ENCODE measurements at regions not wholly inside any gene's neighbourhood (a gene's known extent, or its start where the extent isn't known, plus 50 kb on each side); places are given as distances from the start of the nearest gene placed in this dataset.
"Not testable (repeated sequence)": the region's sequence is repeated elsewhere in the genome, so short reads cannot be mapped to it uniquely, and the experiment has no call there.

DNA sequence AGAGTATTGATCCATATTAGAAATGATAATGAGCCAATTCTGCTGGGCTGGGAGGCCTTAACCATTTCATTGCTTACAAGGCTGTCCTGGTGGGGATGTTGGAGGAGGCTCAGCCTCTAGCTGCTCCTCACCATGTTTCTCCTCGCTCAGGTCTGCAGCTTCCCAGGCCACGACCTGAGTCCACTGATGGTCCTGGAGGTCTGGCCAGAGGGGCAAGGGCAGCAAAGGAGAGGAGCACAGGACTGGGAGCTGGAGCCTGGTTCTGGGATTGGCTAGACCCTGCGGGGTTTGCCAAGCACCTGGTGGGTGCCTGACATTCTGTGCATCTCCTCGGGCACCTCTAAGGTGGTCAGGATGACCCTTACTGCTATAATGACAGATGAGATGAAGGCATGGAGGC is 92.6 kb downstream of the KIF26A start:
- H3K4me3 ChIP-seq (ENCODE audit: low read length), result no peak overlapping the region
- no peaks in the 10 kb centered on the region for H3K4me1 ChIP-seq (ENCODE audit: control insufficient read depth, insufficient read depth, low read length)
- H3K9me3 ChIP-seq (replicated peaks; ENCODE audit: low read length), result peaks cover 10% of the 10 kb centered on the region
- no peak overlapping the region for H3K4me2 ChIP-seq (ENCODE audit: low read length)
- no peaks in the 10 kb centered on the region for H3K27me3 ChIP-seq (ENCODE audit: control insufficient read depth, insufficient read depth, low read length)
- H3K36me3 ChIP-seq (ENCODE audit: insufficient read depth, low read length), result no peaks in the 10 kb centered on the region
- H3K9ac ChIP-seq (ENCODE audit: low read depth, low read length), result no peak overlapping the region

- no peaks in the 10 kb centered on the region for H3K4me1 ChIP-seq (ENCODE audit: control insufficient read depth, insufficient read depth, low read length)
- no peak overlapping the region for H3K4me3 ChIP-seq (ENCODE audit: low read length)
- H3K9me3 ChIP-seq (replicated peaks; ENCODE audit: low read length), result peaks cover 10% of the 10 kb centered on the region
These were observed 93.7 kb downstream of the KIF26A start for GRCh38 chr14:104232070-104232484.

GRCh38 chr14:104234007-104234786 is 95.8 kb downstream of the KIF26A start:
- H3K27me3 ChIP-seq (ENCODE audit: control insufficient read depth, insufficient read depth, low read length); H3K4me3 ChIP-seq (ENCODE audit: low read length); H3K4me1 ChIP-seq (ENCODE audit: control insufficient read depth, insufficient read depth, low read length); H3K9me3 ChIP-seq (replicated peaks; ENCODE audit: low read length); H3K36me3 ChIP-seq (ENCODE audit: insufficient read depth, low read length); H3K4me2 ChIP-seq (ENCODE audit: low read length); H3K9ac ChIP-seq (ENCODE audit: low read depth, low read length): not testable (repeated sequence)

More at GRCh38 chr14:104232070-104232484, 93.7 kb downstream of the KIF26A start:
- Histone ChIP-seq H3K36me3 (ENCODE audit: insufficient read depth, low read length) (no peaks in the 10 kb centered on the region), H3K4me2 (ENCODE audit: low read length) (no peak overlapping the region), H3K9ac (ENCODE audit: low read depth, low read length) (no peak overlapping the region), H3K27me3 (ENCODE audit: control insufficient read depth, insufficient read depth, low read length) (no peaks in the 10 kb centered on the region)

DNA sequence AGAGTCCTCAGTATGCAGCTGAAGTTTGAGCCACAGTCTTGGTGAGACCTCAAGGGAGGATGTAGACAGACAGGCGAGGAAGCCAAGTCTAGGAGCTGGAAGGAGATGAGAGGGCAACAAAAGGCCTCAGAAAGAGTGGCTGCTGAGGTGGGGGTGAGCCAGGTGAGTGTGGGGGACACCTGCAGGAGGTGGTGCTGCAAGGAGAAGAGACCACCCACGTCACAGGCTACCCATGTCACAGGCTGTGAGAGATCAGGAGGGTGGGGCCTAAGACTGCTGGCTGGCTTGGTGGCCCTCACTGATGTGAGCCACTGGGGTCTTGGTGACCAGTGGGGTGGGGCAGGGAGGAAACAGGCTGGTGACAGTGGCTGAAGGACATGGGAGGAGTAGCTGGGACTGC is 97.3 kb downstream of the KIF26A start:
- Histone ChIP-seq H3K36me3 (ENCODE audit: insufficient read depth, low read length) (no peaks in the 10 kb centered on the region), H3K4me1 (ENCODE audit: control insufficient read depth, insufficient read depth, low read length) (no peaks in the 10 kb centered on the region), H3K9ac (ENCODE audit: low read depth, low read length) (no peak overlapping the region), H3K9me3 (replicated peaks; ENCODE audit: low read length) (no peaks in the 10 kb centered on the region), H3K4me2 (ENCODE audit: low read length) (no peak overlapping the region), H3K27me3 (ENCODE audit: control insufficient read depth, insufficient read depth, low read length) (no peaks in the 10 kb centered on the region), H3K4me3 (ENCODE audit: low read length) (no peak overlapping the region)

DNA sequence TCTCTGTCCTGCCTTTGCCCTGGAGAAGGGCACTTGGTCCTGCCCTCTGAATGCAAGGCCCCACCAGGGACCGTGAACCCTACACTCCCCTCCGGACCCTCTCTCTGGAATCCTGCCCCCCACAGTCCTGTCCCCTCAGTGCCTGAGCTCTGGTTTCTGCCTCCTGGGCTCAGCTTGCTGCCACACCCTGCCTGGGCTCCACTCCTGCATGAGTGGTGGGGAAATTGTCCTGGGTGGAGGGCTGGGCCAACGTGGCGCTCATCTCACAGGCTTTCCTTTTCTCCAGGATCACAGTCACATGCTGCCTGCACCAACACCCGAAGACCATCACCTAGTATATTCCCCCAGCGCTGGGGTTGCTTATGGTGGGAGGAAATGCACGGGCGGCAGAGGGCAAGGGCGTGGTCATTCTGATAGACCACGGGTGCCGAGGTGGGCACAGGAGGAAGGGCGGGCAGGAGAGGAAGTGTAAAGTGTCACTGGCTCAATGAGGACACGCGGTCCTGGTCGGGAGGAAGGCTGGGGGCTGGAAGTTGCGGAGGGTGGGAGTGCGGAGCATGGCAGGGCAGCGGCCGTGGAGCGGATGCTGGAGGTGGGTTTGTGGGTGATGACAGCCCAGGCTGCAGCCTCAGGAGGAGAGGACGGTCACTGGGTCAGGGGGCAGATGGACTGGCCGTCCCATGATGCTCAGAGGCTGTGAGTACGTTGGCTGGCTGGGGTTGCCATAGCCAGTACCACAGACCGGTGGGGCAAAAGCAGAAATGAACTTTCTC is 99.5 kb downstream of the KIF26A start:
- H3K9ac ChIP-seq (ENCODE audit: low read depth, low read length), result no peak overlapping the region
- H3K27me3 ChIP-seq (ENCODE audit: control insufficient read depth, insufficient read depth, low read length), result no peaks in the 10 kb centered on the region
- H3K4me2 ChIP-seq (ENCODE audit: low read length), result no peak overlapping the region
- H3K36me3 ChIP-seq (ENCODE audit: insufficient read depth, low read length), result no peaks in the 10 kb centered on the region
- H3K4me1 ChIP-seq (ENCODE audit: control insufficient read depth, insufficient read depth, low read length), result no peaks in the 10 kb centered on the region
- H3K9me3 ChIP-seq (replicated peaks; ENCODE audit: low read length), result no peaks in the 10 kb centered on the region
- H3K4me3 ChIP-seq (ENCODE audit: low read length), result no peak overlapping the region

DNA sequence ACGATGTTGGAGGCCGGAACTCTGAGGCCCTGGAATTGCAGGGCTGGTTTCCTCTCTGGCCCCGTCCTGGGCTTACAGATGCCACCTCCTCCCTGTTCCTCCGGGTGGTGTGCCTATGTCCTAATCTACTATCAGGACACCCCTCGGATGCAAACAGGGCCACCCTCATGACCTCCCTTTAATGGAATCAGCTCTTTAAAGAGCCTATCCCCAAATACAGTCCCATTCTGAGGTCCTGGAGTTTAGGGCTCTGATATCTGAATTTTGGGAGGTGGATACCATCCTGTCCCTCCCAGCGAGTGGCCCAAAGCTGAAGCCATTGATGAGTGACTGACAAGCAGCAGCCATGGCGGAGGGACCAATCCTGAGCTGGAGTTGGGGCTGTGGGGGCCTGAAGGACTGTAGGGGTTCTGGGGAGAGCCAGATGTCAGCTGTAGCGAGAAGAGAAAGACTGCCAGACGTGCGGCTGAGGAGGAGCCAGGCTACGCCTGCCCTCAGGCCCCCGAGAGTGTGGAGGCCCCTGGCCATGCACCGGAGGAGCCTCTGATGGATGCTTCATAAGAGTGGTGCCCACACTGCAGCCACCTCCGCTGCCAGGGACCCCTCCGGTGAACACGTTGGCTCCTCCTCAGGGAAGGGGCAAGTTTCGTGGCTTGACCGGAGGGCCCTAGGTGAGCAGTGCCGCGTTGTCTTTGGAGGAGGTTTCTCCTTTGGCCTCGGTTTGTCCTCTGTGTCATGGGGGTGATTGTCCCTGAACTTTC is 100.2 kb downstream of the KIF26A start:
- H3K36me3 ChIP-seq (ENCODE audit: insufficient read depth, low read length), result no peaks in the 10 kb centered on the region
- H3K9me3 ChIP-seq (replicated peaks; ENCODE audit: low read length), result no peaks in the 10 kb centered on the region
- no peaks in the 10 kb centered on the region for H3K4me1 ChIP-seq (ENCODE audit: control insufficient read depth, insufficient read depth, low read length)
- no peaks in the 10 kb centered on the region for H3K27me3 ChIP-seq (ENCODE audit: control insufficient read depth, insufficient read depth, low read length)
- no peak overlapping the region for H3K4me2 ChIP-seq (ENCODE audit: low read length)
- no peak overlapping the region for H3K4me3 ChIP-seq (ENCODE audit: low read length)
- H3K9ac ChIP-seq (ENCODE audit: low read depth, low read length), result no peak overlapping the region

- Histone ChIP-seq H3K27me3 (ENCODE audit: control insufficient read depth, insufficient read depth, low read length) (no peaks in the 10 kb centered on the region), H3K9ac (ENCODE audit: low read depth, low read length) (no peak overlapping the region), H3K4me2 (ENCODE audit: low read length) (no peak overlapping the region), H3K9me3 (replicated peaks; ENCODE audit: low read length) (no peaks in the 10 kb centered on the region), H3K4me1 (ENCODE audit: control insufficient read depth, insufficient read depth, low read length) (no peaks in the 10 kb centered on the region), H3K4me3 (ENCODE audit: low read length) (no peak overlapping the region), H3K36me3 (ENCODE audit: insufficient read depth, low read length) (no peaks in the 10 kb centered on the region)
These were observed 100.9 kb downstream of the KIF26A start for GRCh38 chr14:104239185-104239775.

GRCh38 chr14:104239861-104240301 is 101.5 kb downstream of the KIF26A start:
- no peaks in the 10 kb centered on the region for H3K36me3 ChIP-seq (ENCODE audit: insufficient read depth, low read length)
- no peak overlapping the region for H3K9ac ChIP-seq (ENCODE audit: low read depth, low read length)
- H3K9me3 ChIP-seq (replicated peaks; ENCODE audit: low read length), result no peaks in the 10 kb centered on the region
- H3K4me1 ChIP-seq (ENCODE audit: control insufficient read depth, insufficient read depth, low read length), result no peaks in the 10 kb centered on the region
- no peak overlapping the region for H3K4me3 ChIP-seq (ENCODE audit: low read length)
- no peaks in the 10 kb centered on the region for H3K27me3 ChIP-seq (ENCODE audit: control insufficient read depth, insufficient read depth, low read length)
- no peak overlapping the region for H3K4me2 ChIP-seq (ENCODE audit: low read length)

- Histone ChIP-seq H3K36me3 (ENCODE audit: insufficient read depth, low read length) (no peaks in the 10 kb centered on the region), H3K9ac (ENCODE audit: low read depth, low read length) (no peak overlapping the region), H3K4me1 (ENCODE audit: control insufficient read depth, insufficient read depth, low read length) (no peaks in the 10 kb centered on the region), H3K27me3 (ENCODE audit: control insufficient read depth, insufficient read depth, low read length) (no peaks in the 10 kb centered on the region), H3K9me3 (replicated peaks; ENCODE audit: low read length) (no peaks in the 10 kb centered on the region), H3K4me2 (ENCODE audit: low read length) (no peak overlapping the region), H3K4me3 (ENCODE audit: low read length) (no peak overlapping the region)
These were observed 102.2 kb downstream of the KIF26A start for GRCh38 chr14:104240434-104241157.

DNA sequence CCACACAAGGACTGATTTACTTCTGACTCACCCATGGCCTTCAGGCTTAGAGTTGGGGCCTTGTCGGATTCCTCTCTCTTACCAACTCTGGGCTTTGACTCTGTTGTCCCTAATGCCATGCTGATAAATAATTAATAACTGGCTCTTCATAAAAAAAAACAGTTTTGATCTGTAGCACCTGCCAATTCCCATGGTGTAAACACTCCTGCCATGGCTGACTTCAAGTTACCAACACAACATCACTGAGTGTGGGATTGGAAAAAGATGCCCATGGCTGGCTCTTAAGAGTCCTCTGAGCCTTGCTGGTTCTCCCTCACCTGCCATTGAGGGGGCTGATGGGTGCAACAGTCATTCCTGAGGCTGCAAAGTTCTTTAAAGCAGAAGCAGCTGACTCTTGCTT is 104.8 kb downstream of the KIF26A start:
- H3K4me2 ChIP-seq (ENCODE audit: low read length), result no peak overlapping the region
- H3K9me3 ChIP-seq (replicated peaks; ENCODE audit: low read length), result peaks cover 6% of the 10 kb centered on the region
- no peak overlapping the region for H3K4me3 ChIP-seq (ENCODE audit: low read length)
- H3K27me3 ChIP-seq (ENCODE audit: control insufficient read depth, insufficient read depth, low read length), result no peaks in the 10 kb centered on the region
- H3K36me3 ChIP-seq (ENCODE audit: insufficient read depth, low read length), result no peaks in the 10 kb centered on the region
- no peak overlapping the region for H3K9ac ChIP-seq (ENCODE audit: low read depth, low read length)
- no peaks in the 10 kb centered on the region for H3K4me1 ChIP-seq (ENCODE audit: control insufficient read depth, insufficient read depth, low read length)
